Endometrial microvascular endothelial cells (primary cell): ENCODE measurements at regions not wholly inside any gene's neighbourhood (a gene's known extent, or its start where the extent isn't known, plus 50 kb on each side); places are given as distances from the start of the nearest gene placed in this dataset.
"Not testable (repeated sequence)": the region's sequence is repeated elsewhere in the genome, so short reads cannot be mapped to it uniquely, and the experiment has no call there.

Source experiments
- in situ Hi-C: cut with HindIII; loops from 2 replicates; pipeline ENCODE4 v1.10.0; 2017; ENCODE audit warnings: low sequenced_read_pairs, low pct_unique_long_range_greater_than_20kb; ENCODE audit errors: inconsistent ontology term

DNA sequence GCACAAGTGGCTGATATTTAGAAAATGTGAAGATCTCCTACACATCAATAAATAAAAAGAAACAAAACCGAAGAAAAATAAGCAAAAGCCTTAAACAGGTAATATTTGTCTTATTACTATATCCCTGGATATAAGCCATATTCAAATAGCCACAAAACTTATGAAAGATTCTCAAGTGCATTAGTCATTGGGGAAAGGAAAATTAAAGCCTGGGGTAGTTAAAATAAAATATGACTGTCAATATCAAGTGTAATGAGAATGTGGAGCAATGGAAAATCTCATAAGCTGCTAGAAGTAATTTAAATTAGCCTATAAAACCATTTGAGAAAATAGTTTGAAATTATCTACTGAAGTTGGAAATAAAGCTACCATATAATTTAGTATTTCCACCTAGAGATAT, 399.9 kb downstream of the GASK1B start:
- in situ Hi-C loops = no loop called here

DNA sequence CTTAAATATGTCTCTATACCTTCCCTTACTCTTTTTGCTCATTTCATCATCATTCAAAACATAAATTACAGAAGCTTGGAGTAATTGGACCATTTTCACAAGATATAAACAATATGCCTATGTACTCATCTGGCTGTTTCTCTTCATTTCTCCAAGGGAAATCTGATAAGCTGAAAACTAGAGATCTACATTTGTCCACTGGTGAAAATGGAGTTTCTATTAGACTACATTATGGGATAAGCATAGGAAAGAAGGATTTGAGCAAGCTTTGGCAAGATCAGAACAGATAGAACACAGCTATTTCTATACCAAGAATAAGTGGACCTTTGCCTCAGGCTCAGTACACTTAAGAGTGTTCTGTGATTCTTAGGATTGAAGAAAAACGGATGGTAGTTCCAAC, 404.4 kb downstream of the GASK1B start:
- in situ Hi-C loops = no loop called here

DNA sequence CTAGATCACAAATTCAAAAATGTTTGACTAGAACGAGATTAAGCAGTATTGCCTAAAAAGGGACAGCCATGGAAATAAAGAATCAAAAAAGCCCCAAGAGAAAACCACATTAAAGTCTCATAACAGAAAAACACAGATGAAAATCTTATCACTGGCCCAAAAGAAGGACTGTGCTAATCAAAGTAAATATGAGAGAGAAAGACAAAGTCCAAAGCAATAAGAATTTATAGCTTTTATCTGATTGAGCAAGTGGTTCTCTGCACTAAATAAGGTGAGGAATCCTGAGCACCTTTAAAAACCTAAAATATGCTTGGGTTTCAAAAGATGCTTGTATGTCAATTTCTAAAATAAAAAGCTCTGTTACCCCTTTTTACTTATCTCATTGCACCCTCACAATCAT, 409.3 kb downstream of the GASK1B start:
- in situ Hi-C loops = no loop called here

DNA sequence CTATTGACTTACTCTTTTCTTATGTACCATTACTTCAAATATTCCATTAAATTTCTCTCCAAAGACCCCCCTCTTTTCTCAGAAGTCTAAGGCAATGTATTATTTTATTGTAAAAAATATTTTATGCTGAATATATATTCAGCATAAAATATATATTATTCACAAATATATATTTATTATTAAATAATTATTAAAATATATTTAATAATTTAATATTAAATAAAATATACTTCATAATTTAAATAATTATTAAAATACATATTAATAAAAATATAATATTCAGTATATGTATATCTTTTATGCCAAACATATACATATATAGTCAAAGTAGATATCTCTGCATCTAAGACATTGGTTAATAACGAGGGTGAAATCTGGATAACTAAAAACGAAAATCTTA, 418.4 kb downstream of the GASK1B start:
- in situ Hi-C loops = no loop called here

DNA sequence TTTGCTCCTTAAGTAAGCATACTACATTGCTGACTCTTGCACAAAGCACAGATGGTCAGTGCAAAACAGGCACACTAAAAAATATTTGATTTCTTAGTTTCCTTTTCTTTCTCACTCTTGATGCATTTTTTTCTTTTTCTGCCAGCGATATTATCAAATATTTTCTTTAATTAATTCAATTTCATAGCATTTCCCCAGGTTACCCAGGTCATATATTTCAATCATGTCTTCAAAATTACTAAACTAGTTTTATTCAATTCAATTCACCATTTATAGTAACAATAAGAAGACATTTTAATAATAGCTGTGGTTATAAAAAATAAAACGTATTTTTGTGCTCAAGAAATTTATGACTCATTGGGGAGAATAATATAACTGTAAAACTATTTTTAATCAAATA, 421.2 kb downstream of the GASK1B start:
- in situ Hi-C loops = no loop called here

DNA sequence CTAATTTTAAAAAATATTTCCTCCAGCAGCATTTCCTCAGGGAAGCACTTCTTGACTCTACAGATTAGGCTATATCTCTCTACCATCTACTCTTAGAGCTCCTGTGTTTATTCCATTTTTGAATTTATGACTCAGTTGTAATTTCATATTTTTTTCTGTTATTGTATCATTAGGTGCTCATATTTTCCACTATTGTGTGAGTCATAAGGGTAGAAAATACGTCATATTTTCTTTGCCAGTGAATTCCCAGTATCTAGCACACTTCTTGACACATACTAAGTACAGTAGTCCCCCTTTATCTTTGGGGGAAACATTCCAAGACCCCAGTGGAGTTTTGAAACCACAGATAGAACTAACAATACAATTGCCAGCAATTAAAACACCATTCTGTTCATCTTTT, 431.2 kb downstream of the GASK1B start:
- in situ Hi-C loops = no loop called here

DNA sequence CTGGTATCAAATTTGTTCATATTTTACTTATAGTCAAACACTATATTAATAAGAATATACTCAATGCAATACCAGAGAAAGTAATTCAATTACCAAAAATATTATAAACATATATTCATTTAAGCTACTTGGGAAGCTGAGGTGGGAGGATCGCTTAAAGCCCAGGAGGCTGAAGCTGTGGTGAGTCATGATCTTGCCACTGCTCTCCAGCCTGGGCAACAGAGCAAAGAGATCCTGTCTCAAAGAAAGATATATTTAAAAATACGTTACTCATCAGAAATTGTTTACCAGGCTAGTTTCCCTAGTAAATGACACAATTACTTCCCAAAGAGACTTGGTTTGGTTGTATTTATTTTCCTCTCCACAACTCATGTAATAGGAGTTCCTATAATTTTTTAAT, 433.6 kb downstream of the GASK1B start:
- in situ Hi-C loops = no loop called here

DNA sequence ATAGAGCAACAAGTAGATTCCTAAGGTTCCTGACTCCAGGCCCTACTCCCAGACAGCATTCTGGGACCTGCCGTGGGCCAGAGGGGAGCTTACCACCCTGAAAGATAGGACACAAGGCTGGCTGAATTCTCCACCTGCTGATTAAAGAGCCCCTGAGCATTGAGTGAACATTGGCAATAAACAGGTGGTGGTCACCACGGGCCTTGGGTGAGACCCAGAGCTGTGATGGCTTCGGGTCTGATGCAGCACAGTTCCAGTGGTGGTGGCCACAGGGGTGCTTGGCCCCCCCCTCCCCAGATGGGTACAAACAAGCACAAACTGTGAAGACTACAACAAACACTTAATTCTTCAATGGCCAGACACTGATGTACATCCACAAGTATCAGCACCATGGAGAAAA, 444.6 kb downstream of the GASK1B start:
- in situ Hi-C loops = no loop called here

DNA sequence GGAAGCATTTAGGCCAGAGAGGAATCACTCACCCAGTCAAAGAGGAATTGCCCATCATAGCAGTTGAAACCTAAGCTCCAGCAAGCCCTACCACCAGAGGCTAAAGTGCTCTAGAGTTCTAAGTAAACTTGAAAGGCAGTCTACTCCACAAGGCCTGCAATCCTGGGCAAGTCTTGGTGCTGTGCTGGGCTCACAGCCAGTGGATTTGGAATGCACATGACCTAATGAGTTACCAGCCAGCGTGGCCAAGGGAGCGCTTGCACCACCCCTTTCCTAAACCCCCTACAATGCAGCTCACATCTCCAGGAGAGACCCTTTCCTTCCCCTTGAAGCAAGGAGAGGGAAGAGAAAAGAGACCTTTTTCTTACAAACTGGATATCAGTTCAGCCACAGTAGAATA, 445.7 kb downstream of the GASK1B start:
- in situ Hi-C loops = no loop called here

DNA sequence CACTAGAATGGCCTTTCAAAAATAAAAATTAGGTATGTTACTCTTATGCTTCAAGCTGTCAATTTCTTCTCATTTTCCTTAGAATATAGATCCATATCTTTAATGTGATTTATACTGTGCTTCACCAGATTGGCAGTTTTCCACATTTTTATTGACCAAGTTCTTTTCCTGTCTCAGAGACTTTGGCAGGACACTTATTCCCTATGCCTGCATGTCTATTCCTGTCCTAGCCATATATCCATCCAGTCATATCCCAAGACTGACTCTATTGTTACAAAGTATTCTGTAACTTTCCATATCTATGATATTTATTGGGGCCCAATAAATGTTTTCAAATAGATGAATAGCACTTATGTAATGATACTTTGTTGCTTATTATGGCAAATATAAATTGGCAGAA, 450.7 kb downstream of the GASK1B start:
- in situ Hi-C loops = no loop called here

DNA sequence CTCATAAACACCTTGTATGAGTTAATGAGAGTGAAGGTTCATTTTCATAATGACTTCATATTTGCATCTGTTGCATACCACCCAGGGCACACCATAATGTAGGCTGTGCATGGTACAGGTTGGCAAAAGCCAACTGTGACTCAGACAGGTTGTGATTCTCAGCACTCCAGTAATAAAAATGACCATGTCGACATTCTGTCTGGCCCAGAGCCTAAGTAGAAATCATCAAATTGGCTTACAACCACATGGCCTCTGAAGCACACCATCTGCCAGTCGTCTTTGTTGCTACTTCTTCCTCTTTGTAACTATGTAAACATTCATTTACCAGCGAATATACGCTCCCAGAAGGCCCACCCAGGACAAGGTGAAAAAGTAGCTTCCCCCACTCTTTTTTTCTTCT, 459.5 kb downstream of the GASK1B start:
- in situ Hi-C loops = no loop called here

DNA sequence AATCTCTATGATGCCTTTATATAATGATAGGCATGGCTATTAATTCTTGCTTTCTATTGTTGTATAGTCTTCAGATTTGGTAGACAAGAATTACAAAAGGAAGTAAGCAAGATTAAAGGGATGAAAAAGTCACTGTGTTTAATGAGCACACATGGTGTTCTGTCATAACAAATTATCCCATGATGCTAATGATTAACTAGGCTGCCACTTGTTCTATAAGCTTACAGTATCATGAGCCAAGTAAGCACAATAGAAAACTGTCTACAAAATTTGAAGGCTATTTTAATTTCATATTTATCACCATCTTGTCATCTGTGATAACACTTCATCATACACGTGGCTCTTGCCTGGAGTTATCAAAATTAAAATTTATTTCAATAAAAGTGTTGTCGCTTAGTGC, 466.7 kb downstream of the GASK1B start:
- in situ Hi-C loops = no loop called here

DNA sequence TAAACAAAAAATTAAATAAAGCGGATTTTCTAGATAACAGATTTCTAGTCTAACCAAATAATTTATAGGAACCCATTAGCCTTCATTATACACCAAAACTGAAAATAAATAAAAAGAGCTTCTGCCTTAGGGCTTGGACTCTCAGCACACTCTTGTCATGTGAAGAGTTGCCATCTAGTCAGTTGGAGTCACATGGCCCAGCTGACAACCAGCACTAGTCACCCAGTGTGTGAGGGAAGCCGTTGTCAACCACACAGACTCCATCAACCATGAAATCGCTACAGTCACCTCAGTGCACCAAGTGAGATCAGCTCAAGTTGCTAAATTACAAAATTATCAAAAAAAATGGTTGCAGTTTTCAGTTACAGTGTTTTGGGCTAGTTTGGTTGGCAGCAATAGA, 470.0 kb downstream of the GASK1B start:
- in situ Hi-C loops = no loop called here

DNA sequence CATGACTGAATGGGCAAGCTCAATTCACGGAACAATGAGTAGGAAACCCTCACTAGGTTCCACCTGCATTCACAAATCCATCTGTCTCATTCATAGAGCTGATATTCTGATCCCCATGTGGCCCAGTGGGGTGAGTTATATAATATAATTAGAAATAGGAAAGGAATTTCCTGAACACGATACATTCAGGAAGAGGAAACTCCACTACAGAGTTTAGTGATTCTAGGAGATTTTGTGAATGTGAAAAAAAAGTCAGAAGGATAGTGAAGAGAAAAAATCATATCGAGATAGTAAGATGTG, 471.2 kb downstream of the GASK1B start:
- in situ Hi-C loops = no loop called here

DNA sequence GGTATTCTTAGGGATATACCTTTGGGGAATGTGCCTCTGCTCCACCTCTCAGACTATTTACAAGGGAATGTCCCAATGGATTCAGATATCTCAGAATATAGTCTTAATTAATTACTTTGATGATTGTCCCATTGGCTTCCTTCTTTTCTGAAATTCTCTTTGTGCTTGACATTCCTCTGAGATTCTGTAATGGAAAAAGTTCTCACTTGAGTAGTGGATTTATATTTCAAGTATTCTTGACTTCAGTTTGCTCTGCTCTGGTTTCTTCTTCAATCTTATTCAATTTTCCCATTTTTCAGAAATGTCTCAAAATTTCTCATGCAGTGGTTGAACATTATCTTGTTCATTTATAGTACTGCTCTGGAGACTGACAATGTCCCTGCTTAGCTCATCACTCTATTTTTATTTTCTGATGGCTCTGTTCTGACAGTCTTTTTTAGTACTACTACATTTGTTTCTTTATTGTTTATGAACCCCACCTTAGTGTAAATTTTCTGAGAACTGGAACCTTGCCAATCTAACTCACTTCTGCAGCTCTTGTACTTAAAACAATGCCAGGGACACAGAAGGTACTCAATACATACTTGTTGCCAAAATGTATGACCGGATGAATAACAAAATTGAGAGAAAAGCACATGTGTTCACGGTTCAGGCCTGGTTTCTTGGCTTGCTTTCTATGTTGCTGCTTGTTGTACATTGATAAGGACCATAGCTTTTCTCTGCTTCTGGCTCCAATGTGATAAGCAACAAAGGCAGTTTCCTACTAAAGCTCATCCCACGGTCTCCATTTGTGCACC, 471.7 kb downstream of the GASK1B start:
- in situ Hi-C loops = no loop called here

DNA sequence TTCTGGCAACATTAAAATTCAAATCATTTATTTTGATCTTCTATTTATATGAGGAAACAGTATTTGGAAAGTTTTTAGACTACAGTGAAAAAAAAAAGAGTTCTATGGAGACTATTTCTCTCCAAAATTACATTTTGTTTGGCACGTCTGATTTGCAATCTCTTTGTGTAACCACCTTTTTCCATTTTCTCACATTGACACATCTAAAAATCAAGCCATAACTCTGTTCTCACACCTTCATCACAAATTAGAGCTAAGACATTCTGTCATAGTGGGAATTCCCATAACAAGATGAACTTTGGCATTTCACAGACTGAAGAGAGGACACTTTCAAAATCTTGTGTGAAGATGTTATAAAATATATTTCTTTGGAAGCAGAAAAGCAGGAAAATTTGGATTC, 468.9 kb downstream of the GRIA2 start:
- in situ Hi-C loops = no loop called here

DNA sequence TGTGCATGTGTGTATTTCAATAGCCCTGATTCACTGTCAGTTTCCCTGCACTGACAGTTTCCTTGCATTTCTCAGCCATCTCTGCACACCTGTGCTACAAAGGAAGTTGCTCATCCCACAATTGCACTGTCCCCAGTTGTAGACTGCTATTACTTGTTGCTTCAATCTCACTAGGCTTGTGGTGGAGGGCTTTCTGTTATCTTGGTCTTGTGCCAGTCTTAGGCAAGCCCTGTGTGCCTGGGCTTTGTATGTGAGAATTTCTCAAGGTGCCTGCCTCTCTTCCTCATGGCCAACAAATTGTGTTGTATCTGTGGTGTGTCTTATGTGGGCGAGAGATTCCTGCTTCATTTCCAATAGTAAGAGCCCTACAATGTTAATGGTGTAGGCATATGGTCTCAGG, 467.4 kb downstream of the GRIA2 start:
- in situ Hi-C loops = no loop called here

DNA sequence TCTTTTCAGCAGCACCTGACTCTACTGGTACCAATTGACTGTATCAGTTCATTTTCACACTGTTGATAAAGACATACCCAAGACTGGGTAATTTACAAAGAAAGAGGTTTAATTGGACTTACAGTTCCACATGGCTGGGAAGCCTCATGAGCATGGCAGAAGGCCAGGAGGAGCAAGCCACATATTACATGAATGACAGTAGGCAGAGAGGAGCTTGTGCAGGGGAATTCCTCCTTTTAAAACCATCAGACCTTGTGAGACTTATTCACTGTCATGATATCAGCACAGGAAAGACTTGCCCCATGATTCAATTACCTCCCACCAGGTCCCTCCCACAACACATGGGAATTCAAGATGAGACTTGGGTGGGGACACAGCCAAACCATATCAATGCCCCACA, 458.8 kb downstream of the GRIA2 start:
- in situ Hi-C loops = not testable (repeated sequence)

DNA sequence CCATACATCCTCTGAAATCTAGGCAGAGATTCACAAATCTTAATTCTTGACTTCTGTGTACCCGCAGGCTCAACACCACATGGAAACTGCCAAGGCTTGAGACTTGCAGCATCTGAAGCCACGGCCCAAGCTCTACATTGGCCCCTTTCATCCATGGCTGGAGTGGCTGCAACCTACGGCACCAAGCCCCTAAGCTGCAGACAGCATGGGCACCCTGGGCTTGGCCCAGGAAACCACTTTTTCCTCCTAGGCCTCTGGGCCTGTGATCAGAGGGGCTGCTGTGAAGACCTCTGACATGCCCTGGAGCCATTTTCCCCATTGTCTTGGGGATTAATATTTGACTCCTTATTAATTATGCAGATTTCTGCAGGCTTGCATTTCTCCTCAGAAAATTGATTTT, 457.9 kb downstream of the GRIA2 start:
- in situ Hi-C loops = no loop called here

DNA sequence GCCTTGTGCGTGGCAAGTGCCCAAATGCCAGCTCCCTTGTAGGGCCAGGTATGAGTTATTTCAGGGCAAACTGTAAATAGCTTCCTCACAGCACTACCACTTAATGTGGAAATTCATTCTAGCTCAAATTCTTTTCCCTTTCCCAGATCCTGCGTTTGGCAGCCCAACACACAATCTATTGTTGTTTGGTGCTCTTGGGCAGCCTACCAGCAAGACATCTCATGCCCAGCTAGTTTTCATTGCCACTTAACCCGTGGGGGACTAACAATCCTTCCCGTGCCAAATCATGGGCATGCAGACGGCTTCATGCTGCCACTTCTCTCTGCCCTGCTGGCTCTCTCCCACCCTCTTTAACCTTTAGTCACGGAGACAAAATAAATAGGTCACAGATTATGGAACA, 454.2 kb downstream of the GRIA2 start:
- in situ Hi-C loops = no loop called here

DNA sequence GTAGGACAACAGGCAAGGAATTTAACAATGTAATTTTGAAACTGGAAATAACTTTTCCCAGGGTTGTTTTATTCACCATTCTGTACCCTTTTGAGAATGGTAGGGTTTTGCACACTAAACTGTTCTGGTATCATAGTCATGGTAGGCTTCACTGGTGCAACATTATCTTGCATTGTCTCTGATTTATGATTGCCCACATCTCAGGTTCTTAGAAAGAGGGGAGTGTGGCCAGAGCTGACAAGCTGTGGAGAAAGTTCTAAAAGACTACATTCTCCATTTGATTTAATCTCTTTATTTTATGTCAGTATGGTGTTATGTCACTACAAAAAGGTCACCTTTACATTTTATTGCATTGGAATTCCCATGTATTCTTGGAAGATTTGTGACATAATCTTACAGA, 447.3 kb downstream of the GRIA2 start:
- in situ Hi-C loops = no loop called here
